ENCODE measurements at regions not wholly inside any gene's neighbourhood (a gene's known extent, or its start where the extent isn't known, plus 50 kb on each side); places are given as distances from the start of the nearest gene placed in this dataset.
"Not testable (repeated sequence)": the region's sequence is repeated elsewhere in the genome, so short reads cannot be mapped to it uniquely, and the experiment has no call there.

DNA sequence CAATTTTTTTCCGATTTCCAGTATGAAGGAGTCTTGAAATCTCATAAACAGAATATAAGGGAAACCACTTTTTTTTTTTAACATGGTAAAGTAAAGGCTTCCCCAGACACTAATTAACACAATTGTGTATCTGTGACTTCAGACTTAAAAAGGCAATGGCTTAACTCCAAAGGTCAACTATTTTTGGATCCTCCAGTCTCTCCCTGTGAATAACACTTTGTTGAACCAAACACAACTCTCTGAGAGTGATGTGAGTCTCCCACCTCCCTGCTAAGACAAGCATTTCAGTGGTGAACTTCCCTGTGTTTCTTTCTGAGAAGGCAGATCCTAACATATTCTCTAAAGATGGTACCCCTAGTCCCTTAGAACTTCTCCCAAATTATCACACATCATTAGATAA lies 219.6 kb upstream of the RBBP8 start:
- TF ChIP-seq, protein P1, sequence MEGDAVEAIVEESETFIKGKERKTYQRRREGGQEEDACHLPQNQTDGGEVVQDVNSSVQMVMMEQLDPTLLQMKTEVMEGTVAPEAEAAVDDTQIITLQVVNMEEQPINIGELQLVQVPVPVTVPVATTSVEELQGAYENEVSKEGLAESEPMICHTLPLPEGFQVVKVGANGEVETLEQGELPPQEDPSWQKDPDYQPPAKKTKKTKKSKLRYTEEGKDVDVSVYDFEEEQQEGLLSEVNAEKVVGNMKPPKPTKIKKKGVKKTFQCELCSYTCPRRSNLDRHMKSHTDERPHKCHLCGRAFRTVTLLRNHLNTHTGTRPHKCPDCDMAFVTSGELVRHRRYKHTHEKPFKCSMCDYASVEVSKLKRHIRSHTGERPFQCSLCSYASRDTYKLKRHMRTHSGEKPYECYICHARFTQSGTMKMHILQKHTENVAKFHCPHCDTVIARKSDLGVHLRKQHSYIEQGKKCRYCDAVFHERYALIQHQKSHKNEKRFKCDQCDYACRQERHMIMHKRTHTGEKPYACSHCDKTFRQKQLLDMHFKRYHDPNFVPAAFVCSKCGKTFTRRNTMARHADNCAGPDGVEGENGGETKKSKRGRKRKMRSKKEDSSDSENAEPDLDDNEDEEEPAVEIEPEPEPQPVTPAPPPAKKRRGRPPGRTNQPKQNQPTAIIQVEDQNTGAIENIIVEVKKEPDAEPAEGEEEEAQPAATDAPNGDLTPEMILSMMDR (IDR thresholded peaks at IDR 0.05) = no peak
- no peak for TF ChIP-seq EZH2phosphoT487 (IDR thresholded peaks at IDR 0.05)
- no peak for TF ChIP-seq EZH2 (IDR thresholded peaks at IDR 0.05)
- Histone ChIP-seq H3K27ac (no peak overlapping the region), H3K27me3 (no peaks in the 10 kb centered on the region), H4K20me1 (ENCODE audit: low read depth) (no peaks in the 10 kb centered on the region), H3K4me2 (no peak overlapping the region), H3F3A (ENCODE audit: low read depth) (no peaks in the 10 kb centered on the region), H3K4me1 (peaks cover 15% of the 10 kb centered on the region), H3K4me3 (no peak overlapping the region), H3K36me3 (no peaks in the 10 kb centered on the region), H2AFZ (replicated peaks) (no peak overlapping the region), H3K9ac (no peak overlapping the region), H3K9me3 (ENCODE audit: low read depth) (no peaks in the 10 kb centered on the region), H3K79me2 (ENCODE audit: low read depth) (no peaks in the 10 kb centered on the region)
- no peak for DNase-seq (ENCODE audit: low spot score)
- H3K4me1 Mint-ChIP-seq = peaks cover 6% of the 10 kb centered on the region
- no peak overlapping the region for H3K27ac Mint-ChIP-seq
- H3K4me3 Mint-ChIP-seq = no peak overlapping the region
- no peaks in the 10 kb centered on the region for H3K27me3 Mint-ChIP-seq (ENCODE audit: insufficient read depth, low read depth)
- H3K9me3 Mint-ChIP-seq = no peaks in the 10 kb centered on the region
- no peaks in the 10 kb centered on the region for H3K36me3 Mint-ChIP-seq

DNA sequence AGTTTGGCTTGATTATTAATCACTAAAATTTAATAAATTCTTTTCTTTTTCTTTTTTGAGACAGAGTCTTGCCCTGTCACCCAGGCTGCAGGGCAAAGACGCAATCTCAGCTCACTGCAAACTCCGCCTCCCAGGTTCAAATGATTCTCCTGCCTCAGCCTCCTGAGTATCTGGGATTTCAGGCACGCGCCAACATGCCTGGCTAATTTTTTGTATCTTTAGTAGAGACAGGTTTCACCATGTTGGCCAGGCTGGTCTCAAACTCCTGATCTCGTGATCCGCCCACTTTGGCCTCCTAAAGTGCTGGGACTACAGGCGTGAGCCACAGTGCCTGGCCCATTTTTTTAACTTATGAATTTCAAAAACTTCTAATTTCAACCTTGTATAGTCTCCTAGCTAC lies 215.6 kb upstream of the RBBP8 start:
- not testable (repeated sequence) for H3K27me3 ChIP-seq; H3K36me3 ChIP-seq; H3K9ac ChIP-seq; H2AFZ ChIP-seq (replicated peaks); H3K27me3 Mint-ChIP-seq (ENCODE audit: insufficient read depth, low read depth); H3K9me3 Mint-ChIP-seq; H3K4me1 ChIP-seq; H3K4me3 ChIP-seq; H4K20me1 ChIP-seq (ENCODE audit: low read depth); H3K27ac ChIP-seq; H3K4me3 Mint-ChIP-seq; H3F3A ChIP-seq (ENCODE audit: low read depth); H3K9me3 ChIP-seq (ENCODE audit: low read depth); DNase-seq (ENCODE audit: low spot score); H3K4me1 Mint-ChIP-seq; H3K79me2 ChIP-seq (ENCODE audit: low read depth); H3K4me2 ChIP-seq; H3K27ac Mint-ChIP-seq; H3K36me3 Mint-ChIP-seq

DNA sequence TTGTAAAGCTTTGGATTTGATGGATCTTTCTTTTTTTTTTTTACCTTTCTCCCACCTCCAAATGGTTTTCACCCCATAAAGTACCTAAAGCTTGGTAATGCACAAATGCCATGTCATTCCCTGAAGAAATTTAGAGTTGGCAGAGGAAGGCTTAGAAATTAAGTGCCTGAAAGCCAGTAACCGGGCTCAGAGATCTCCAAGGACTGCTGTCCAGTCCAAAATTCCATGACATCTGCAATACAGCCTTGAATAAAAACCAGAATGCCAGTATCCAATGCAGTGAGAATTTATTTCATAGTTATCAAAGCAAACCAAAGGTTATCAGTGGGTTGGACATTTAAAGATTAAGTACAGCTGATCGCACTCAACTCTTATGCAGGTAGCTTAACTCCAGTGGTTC lies 209.9 kb upstream of the RBBP8 start:
- no peaks in the 10 kb centered on the region for H3F3A ChIP-seq (ENCODE audit: low read depth)
- no peak for DNase-seq (ENCODE audit: low spot score)
- H3K4me1 ChIP-seq = no peaks in the 10 kb centered on the region
- no peak overlapping the region for H3K4me3 ChIP-seq
- no peaks in the 10 kb centered on the region for H3K79me2 ChIP-seq (ENCODE audit: low read depth)
- Mint-ChIP-seq H3K27me3 (ENCODE audit: insufficient read depth, low read depth) (peaks cover 3% of the 10 kb centered on the region), H3K4me3 (no peak overlapping the region), H3K27ac (no peak overlapping the region), H3K4me1 (no peaks in the 10 kb centered on the region), H3K9me3 (peaks cover 1% of the 10 kb centered on the region), H3K36me3 (no peaks in the 10 kb centered on the region)
- H3K36me3 ChIP-seq = no peaks in the 10 kb centered on the region
- H4K20me1 ChIP-seq (ENCODE audit: low read depth) = no peaks in the 10 kb centered on the region
- H3K27ac ChIP-seq = no peak overlapping the region
- H3K9ac ChIP-seq = no peak overlapping the region
- TF ChIP-seq EZH2 (IDR thresholded peaks at IDR 0.05) (no peak), EZH2phosphoT487 (IDR thresholded peaks at IDR 0.05) (no peak)
- TF ChIP-seq, protein P1 (IDR thresholded peaks at IDR 0.05) = no peak
- H3K9me3 ChIP-seq (ENCODE audit: low read depth) = no peaks in the 10 kb centered on the region
- no peaks in the 10 kb centered on the region for H3K27me3 ChIP-seq
- no peak overlapping the region for H3K4me2 ChIP-seq
- H2AFZ ChIP-seq (replicated peaks) = no peak overlapping the region

DNA sequence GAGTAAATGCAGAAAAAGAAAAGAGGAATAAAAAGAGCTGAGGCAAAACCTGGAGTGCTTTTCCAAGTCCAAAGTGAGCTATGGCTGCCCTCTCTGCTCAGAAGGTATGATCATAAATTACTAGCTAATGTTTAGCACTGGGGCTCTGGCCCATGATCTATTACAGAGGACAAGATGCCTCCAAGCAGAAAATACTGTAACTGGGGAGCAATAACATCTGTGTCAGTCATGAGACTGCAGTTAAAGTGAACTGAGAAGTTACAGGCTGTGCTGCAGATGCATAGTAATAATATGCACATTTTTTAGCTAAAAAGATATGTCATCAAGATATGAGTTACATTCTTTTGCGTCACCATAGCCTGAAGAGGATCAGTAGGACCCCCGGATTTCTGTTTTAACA lies 209.4 kb upstream of the RBBP8 start:
- no peaks in the 10 kb centered on the region for H4K20me1 ChIP-seq (ENCODE audit: low read depth)
- no peaks in the 10 kb centered on the region for H3K27me3 ChIP-seq
- H3K4me1 Mint-ChIP-seq = no peaks in the 10 kb centered on the region
- peaks cover 3% of the 10 kb centered on the region for H3K27me3 Mint-ChIP-seq (ENCODE audit: insufficient read depth, low read depth)
- no peak overlapping the region for H3K9ac ChIP-seq
- TF ChIP-seq EZH2 (IDR thresholded peaks at IDR 0.05) (no peak), EZH2phosphoT487 (IDR thresholded peaks at IDR 0.05) (no peak)
- TF ChIP-seq, protein P1 (IDR thresholded peaks at IDR 0.05) = no peak
- DNase-seq (ENCODE audit: low spot score) = no peak
- H3K36me3 ChIP-seq = no peaks in the 10 kb centered on the region
- H3K4me3 ChIP-seq = no peak overlapping the region
- no peaks in the 10 kb centered on the region for H3K36me3 Mint-ChIP-seq
- no peaks in the 10 kb centered on the region for H3K79me2 ChIP-seq (ENCODE audit: low read depth)
- H3K4me2 ChIP-seq = no peak overlapping the region
- H3K4me3 Mint-ChIP-seq = no peak overlapping the region
- peaks cover 1% of the 10 kb centered on the region for H3K9me3 Mint-ChIP-seq
- no peaks in the 10 kb centered on the region for H3K4me1 ChIP-seq
- H3K9me3 ChIP-seq (ENCODE audit: low read depth) = no peaks in the 10 kb centered on the region
- no peak overlapping the region for H2AFZ ChIP-seq (replicated peaks)
- H3K27ac ChIP-seq = no peak overlapping the region
- no peak overlapping the region for H3K27ac Mint-ChIP-seq
- H3F3A ChIP-seq (ENCODE audit: low read depth) = no peaks in the 10 kb centered on the region
